HG02588 (cell line): ENCODE measurements at regions not wholly inside any gene's neighbourhood (a gene's known extent, or its start where the extent isn't known, plus 50 kb on each side); places are given as distances from the start of the nearest gene placed in this dataset.

Source experiments
- ATAC-seq: cut with Tn5 transposase; IDR thresholded peaks from one replicate; pipeline ENCODE4 v1.9.1; 2021; ENCODE audit warnings: mild to moderate bottlenecking, moderate library complexity; ENCODE audit not compliant: unreplicated experiment

DNA sequence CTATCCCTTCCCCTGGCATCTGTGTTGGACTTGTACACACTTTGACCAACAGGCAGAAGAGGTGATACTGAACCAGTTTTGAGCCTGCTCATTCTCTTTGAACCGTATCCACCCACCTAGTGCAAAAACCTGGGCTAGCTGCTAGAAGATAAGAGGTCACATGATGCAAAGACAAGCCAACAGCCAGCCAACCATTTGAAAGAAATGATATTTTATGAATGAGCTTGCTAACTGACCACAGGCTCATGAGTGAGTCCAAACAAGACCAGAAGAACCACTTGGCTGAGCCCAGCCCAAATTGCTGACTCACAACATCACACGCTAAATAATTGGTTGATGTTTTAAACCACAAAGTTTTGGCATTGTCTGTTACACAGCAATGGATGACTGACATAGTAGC, 74.0 kb upstream of the CTNNB1 start:
- ATAC-seq: no peak

DNA sequence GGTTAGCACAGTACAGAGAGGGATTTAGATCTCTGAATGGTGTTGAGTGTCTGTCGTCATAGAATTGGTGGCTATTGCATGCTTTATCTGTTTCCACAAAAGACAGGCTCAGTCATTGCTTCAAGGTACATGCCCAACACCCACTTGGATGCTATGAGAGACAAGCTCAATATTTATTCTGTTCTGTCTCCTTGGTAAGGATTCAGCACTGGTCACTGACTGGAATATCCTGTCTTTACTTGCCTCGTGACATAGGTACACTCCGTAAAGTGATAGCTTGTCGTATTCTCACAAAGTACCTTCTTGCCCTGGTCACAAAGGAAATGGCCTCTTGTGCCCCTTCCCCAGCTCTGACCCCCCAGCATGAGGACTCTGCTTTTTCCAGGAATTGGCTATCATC, 72.8 kb upstream of the CTNNB1 start:
- no peak for ATAC-seq

DNA sequence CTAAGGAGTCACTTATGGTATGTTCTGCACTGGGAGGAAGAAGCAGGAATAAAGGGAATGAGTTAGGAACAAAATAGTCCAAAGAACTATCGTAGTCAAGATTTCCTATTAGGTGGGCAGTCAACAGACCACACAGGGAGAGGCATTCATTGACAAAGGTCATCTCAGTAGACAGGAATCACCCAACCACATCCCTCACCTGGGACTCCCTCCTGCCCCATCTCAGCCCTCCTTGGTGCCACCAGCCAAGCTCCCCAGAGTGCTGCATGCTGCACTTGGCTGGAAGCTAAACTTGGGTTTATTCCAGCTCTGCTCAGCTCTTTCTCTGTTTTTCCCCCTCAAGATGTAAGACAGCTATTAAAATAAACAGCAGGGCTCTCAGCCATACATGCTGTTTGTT, 72.3 kb upstream of the CTNNB1 start:
- no peak for ATAC-seq

DNA sequence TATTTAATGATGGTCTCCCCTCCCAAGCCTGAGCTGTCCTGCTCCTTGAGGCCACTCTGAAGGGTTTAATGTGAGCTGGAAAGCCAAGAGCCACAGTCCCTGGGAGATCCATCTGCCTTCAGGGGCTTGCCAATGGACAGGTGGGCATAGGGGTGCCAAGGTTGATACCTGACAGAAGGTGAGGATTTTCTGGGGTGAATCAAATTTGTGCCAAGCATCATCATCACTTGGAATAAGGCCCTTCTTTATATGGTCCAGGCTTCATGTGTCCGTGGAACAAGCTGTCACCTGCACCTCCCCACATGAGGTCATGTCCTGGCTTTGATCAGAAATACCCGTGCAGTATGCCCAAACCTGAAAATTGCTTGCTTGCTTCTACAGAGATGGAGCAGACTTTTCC, 71.9 kb upstream of the CTNNB1 start:
- no peak for ATAC-seq

DNA sequence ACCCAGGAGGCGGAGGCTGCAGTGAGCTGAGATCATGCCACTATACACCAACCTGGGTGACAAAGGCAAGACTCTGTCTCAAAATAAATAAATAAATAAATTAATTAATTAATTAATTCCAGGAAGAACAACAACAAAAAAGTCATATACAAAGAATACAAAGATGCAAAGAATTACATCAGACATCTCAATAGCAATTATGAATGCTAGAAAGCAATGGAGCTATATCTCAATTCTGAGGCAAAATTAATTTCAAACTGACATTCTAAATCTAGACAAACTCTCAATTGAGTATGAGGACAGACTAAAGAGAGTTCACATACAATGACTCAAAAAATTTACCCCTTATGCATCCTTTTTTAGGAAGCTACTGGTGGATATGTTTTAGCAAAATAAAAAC, 69.6 kb upstream of the CTNNB1 start:
- ATAC-seq: no peak

DNA sequence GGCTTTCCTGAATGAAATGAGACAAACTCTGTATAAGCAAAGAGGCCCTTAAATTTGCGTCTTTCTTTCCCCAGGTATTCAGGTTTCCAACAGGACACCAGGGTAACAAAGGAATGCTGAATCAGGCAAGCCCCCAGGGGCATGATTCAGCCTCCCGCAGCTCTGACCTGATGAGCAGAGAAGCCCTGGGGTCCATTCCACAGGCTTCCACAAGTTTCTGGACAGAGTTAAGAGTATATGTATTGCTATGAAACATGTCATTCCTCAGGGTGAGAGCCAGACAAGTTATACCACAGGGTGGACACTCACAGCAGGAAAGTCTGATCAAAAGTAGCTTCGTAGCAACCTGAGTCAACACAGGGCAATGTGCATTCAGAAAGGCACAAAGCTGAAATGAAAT, 68.1 kb upstream of the CTNNB1 start:
- ATAC-seq: no peak

DNA sequence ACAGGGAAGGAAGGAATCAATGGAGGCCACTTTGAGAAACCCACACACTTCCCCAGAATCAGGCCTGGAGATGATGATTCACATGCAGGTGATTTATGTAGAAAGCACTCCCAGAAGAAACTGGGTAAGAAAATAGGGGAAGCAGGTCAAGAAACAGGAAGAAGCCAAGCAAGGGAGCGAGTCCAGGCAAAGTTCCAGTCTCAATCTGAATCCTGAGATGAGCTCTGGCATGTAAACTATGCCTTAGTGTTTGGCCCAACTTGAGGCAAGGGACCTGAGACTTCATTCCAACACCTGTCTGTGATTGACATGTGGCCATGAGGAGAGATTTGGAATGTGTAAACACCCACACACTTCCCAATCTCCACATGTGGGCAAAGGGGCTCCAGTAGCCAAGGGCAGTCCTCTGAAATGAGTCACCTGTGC, 61.6 kb upstream of the CTNNB1 start:
- no peak for ATAC-seq

DNA sequence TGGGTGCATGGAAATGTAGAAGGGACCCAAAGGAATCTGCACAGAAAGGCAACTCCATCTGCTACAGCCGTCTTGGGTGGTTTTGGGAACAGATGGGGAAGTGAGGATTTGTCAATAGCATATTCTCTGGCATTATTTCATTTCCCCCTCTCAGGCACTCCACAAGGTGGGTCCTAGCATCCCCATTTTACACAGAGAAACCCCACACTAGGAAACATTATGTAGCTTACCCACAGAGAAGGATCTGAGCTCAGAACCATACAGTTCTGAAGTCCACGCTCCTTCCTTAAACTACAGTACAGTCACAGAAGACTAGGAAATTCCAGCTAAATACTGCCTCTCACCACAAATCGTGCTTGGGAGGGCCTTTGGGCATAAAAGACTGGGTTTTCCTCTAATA, 61.2 kb upstream of the CTNNB1 start:
- ATAC-seq: no peak

DNA sequence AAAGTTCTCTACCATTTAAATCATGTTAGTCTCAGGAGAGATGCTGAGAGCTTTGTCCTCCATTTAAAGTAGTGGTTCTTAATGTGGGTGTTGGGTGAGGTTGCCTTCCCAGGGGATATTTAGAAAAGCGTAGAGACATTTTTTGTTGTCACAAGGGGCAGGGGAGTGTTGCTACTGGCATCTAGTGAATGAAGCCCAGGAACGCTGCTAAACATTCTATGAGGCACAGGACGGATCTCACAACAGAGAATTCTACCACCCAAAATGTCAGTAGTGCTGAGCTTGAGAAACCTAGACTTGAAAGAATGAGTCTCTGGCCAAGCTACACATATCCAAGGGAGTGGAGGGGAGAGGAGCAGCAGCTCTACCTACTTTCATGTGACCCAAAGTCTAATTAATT, 60.7 kb upstream of the CTNNB1 start:
- ATAC-seq: no peak

DNA sequence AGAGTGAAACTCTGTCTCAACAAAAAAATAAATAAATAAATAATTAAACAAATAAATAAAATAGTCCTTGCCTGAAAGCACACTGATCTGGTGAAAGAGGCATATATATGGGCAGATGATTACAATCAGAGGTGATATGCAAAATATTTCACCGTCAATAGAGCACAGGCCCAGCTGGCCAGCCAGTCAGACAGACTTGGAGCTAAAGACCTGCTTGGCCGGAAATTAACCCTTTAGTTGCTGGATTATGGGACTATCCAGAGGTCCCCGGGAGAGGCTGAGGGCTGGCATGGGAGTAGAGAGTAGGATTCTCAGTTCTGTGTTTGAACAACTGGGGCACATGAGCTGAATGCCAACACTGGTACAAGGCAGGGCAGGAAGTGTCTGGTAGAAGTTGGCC, 59.1 kb upstream of the CTNNB1 start:
- no peak for ATAC-seq

DNA sequence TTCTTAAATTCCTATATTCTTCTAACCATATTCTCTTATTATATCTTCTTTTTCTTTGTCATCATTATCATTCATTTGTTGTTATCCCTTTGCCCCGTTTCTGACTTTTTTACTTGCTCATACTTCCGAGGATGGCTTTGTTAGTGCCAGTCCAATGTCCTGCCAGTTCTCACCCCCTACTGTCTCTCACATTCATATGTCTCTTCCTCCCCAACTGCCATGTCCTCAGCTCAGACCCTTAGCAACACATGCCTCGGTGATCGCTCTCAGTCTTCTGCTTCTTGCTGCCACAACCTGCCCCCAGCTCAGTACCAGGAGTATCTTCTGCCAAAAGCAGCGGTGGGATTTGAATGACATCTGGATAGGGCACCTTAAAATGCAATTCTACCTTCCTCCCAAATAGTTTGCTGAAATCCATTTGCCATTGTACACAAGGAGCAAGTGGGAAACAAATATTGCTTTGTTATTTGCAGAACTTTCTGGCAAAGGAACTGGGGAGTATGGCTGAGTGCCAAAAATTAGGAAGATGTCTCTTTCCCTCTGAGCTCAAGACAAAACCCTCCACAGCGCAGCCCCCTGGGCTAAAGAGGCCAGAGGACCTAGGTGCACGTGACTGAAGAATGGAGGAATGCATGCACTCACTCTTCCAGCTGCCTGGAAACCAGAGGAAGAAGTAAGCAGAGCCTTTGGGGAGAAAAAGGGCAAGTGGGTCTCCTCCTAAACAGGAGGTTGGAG, 57.7 kb upstream of the CTNNB1 start:
- no peak for ATAC-seq

DNA sequence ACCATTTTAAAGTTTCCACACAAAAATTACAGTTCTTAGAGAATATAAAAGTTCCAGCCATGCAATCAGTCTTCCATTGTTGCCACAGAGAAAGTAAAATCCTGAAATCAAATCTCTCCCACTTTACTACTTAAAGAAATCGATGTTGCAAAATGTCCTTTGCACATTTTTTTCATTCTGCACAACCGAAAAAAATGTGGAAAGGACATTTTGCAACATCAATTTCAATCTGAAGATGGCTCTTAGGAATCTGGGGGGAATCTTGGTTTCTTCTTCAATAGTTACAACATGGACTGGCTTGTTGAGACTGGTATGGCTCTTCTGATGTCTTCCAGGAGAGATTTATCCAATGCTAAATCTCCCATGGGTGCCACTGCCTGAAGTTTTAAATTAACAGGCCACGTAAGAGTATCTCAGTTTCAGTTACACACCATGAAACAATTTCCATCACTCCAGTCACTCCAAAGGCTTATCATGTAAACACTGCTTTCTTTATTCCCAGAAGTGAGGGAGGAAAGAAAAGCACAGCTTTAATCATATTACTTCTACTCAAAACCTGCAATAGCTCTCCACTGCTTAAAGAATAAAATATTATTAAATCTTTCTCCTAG, 55.8 kb upstream of the CTNNB1 start:
- ATAC-seq: no peak

DNA sequence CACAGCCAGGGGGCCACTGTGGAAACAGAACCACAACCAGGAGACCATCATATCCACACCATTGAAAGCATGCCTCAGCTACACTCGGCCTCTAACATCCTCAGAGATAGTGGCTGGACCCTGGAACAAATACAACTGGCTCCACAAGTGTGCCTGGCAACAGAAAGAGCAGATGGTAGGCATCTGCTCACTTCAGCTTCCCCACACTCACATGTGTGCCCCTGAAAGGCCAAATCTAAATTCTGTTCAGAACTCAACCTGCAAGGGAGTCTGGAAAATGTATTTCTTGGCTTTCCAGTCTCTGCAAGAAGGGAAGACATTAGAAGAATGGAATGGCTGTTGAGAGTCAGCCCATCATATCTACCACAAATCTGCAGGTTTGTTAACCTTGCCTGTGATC, 54.7 kb upstream of the CTNNB1 start:
- no peak for ATAC-seq

DNA sequence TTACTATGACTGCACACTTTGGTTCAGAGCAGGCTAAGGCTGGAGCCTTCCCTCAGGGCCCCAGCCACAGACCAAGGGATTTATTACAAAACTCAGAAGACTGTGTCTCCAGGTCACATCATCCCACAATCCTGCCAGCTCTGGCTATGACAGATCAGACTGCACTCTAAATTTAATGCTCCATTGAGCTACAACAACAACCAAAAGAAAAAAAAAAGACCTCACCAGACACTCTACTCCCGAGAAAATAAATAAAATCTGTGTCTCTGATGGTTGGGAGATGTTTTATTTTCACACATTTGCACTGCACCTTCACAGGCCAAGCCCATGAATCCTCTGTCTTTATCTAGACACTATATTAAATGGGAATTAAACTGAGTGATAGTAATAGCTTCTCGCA, 50.8 kb upstream of the CTNNB1 start:
- no peak for ATAC-seq

DNA sequence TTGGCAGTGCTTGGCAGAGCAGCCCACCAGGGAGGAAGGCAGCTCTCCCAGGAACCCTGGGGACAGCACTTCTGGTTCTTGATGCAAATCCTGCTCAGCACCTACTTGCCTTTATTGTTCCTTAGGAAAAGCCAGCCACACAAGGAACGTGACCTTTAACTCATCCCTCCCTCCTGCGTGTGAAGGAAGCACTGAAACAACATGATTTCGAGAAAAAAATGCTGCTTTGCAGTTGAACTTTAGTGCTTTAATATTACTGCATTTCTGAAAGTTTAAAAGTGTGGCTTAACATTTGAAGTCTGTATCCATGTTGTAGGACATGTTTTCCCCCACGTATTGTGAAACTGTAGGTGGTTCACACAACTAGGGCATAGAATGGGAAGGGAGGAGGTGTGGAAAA, 50.4 kb upstream of the CTNNB1 start:
- no peak for ATAC-seq
